NT2/D1 (cell line): ENCODE measurements at regions not wholly inside any gene's neighbourhood (a gene's known extent, or its start where the extent isn't known, plus 50 kb on each side); places are given as distances from the start of the nearest gene placed in this dataset.

ENCODE experiments used
- SUZ12 ChIP-seq: IDR thresholded peaks from 2 replicates; pipeline ENCODE4 v1.6.1; 2011; ENCODE audit not compliant: insufficient read length, insufficient read depth; ENCODE audit errors: extremely low read depth
- YY1 ChIP-seq: IDR thresholded peaks from 2 replicates; pipeline ENCODE4 v1.6.1; 2011; ENCODE audit not compliant: insufficient read length, insufficient read depth
- ZNF274 ChIP-seq: IDR thresholded peaks from 2 replicates; pipeline ENCODE4 v1.6.1; 2011; ENCODE audit warnings: mild to moderate bottlenecking, low read depth, low read length

DNA sequence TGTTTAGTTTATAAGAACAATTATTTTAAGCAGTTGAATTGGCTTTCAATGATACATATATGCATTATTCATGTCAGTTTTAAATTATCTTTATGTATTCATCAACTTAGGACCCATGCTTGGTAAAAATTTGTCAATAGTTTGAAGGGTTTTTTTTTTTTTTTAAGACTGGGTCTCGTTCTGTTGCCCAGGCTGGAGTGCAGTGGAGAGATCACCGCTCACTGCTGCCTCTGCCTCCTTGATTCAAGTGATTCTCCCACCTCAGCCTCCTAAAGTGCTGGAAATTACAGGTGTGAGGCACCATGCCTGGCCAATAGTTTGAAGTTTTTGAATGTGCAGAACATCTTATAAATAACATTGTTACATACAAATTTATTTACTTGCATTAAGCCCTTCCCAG, 1671.0 kb upstream of the B3GALT2 start:
- no peak for TF ChIP-seq YY1
- no peak for TF ChIP-seq SUZ12
- TF ChIP-seq ZNF274, result no peak
